Right atrium auricular region (tissue), 2 donors: ENCODE measurements at regions not wholly inside any gene's neighbourhood (a gene's known extent, or its start where the extent isn't known, plus 50 kb on each side); places are given as distances from the start of the nearest gene placed in this dataset.

Experiments used
- DNase-seq: peaks from one replicate; pipeline ENCODE4 v3.0.0-alpha.2; 2019; ENCODE audit warnings: low spot score
- H3K27ac ChIP-seq, 2 donors: fragments of 200-600 bp; sonication (generic); 1 replicate in 1 of 2; 2 replicates in 1 of 2; pipeline ENCODE4 v1.5.1; 2016 to 2019
- H3K27me3 ChIP-seq, 2 donors: fragments of 200-600 bp; sonication (generic); one replicate each; pipeline versions ENCODE4 v1.5.1 to v1.6.0; 2017 to 2019
- H3K36me3 ChIP-seq: fragments of 200-600 bp; sonication (generic); one replicate; pipeline ENCODE4 v1.5.1; 2016
- H3K4me1 ChIP-seq, 2 donors: fragments of 200-600 bp; sonication (generic); one replicate each; pipeline versions ENCODE4 v1.5.1 to v1.6.0; 2017 to 2019
- H3K4me3 ChIP-seq, 2 donors: fragments of 200-600 bp; sonication (generic); 1 replicate in 1 of 2; 2 replicates in 1 of 2; pipeline ENCODE4 v1.5.1; 2017 to 2019; ENCODE audit warnings: mild to moderate bottlenecking in 1 of 2, moderate library complexity in 1 of 2
- H3K9me3 ChIP-seq, 2 donors: fragments of 200-600 bp; sonication (generic); one replicate each; pipeline ENCODE4 v1.5.1; 2019
- TF ChIP-seq, protein P1 (sequence below), 2 donors: fragments of 200-600 bp; sonication (generic); IDR thresholded peaks; one replicate each; pipeline ENCODE4 v1.5.1; 2019; ENCODE audit warnings: antibody characterized with exemption in 2 of 2

DNA sequence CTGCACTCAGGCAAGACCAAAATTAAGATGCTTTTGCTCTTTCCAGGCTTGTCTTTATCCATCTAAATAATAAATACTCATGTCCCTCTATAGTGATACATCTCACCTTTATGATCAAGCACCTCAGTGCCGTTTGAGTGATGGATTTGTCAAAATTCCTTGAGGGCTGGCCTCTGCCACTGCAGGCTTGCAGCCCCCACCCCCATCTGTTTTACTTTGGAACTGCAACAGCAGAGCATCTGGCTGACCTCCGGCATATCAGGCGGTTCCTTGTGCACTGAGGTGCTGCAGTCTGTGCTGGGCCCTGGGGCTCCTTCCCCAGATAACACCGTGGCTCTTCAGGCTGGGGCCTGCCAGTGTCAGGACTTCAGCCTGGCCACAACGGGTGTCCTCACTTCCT is 386.9 kb downstream of the CDH26 start:
- H3K27ac ChIP-seq, result no peak overlapping the region
- TF ChIP-seq, protein P1, sequence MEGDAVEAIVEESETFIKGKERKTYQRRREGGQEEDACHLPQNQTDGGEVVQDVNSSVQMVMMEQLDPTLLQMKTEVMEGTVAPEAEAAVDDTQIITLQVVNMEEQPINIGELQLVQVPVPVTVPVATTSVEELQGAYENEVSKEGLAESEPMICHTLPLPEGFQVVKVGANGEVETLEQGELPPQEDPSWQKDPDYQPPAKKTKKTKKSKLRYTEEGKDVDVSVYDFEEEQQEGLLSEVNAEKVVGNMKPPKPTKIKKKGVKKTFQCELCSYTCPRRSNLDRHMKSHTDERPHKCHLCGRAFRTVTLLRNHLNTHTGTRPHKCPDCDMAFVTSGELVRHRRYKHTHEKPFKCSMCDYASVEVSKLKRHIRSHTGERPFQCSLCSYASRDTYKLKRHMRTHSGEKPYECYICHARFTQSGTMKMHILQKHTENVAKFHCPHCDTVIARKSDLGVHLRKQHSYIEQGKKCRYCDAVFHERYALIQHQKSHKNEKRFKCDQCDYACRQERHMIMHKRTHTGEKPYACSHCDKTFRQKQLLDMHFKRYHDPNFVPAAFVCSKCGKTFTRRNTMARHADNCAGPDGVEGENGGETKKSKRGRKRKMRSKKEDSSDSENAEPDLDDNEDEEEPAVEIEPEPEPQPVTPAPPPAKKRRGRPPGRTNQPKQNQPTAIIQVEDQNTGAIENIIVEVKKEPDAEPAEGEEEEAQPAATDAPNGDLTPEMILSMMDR (IDR thresholded peaks at IDR 0.05), result no peak
- H3K27me3 ChIP-seq, result no peaks in the 10 kb centered on the region
- no peak overlapping the region for H3K4me3 ChIP-seq
- H3K36me3 ChIP-seq, result no peaks in the 10 kb centered on the region
- no peaks in the 10 kb centered on the region for H3K4me1 ChIP-seq
- H3K9me3 ChIP-seq, result no peaks in the 10 kb centered on the region
- no peak for DNase-seq

- DNase-seq, result no peak
- no peaks in the 10 kb centered on the region for H3K36me3 ChIP-seq
- H3K4me3 ChIP-seq, result no peak overlapping the region
- no peaks in the 10 kb centered on the region for H3K9me3 ChIP-seq
- H3K27ac ChIP-seq, result no peak overlapping the region
- no peaks in the 10 kb centered on the region for H3K4me1 ChIP-seq
- TF ChIP-seq, protein P1 (IDR thresholded peaks at IDR 0.05), result no peak
- H3K27me3 ChIP-seq, result no peaks in the 10 kb centered on the region
Observed at GRCh38 chr20:60349418-60349817, 391.2 kb downstream of the CDH26 start.

DNA sequence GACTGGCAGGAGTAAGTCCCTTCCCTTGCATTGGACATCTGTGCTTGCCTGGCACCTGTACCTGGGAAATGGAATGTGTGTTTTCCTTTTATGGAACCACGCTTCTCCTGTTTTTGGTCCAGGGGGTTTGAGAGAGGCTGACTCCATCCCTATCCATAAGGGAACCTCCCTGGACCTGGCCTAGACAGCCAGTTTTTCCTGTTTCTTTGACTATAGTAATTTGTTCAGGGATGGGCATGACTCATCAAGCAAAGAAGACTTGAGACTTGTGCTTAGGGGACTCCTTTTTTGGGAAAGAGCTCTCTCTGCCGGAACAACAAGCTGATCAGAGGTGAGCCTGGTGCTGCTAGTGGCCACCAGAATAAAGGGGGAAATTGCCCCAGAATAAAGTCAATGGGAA is 393.8 kb downstream of the CDH26 start:
- Histone ChIP-seq H3K9me3 (no peaks in the 10 kb centered on the region), H3K27me3 (no peaks in the 10 kb centered on the region), H3K27ac (no peak overlapping the region), H3K36me3 (no peaks in the 10 kb centered on the region), H3K4me3 (no peak overlapping the region), H3K4me1 (no peaks in the 10 kb centered on the region)
- TF ChIP-seq, protein P1 (IDR thresholded peaks at IDR 0.05), result no peak
- DNase-seq, result no peak

DNA sequence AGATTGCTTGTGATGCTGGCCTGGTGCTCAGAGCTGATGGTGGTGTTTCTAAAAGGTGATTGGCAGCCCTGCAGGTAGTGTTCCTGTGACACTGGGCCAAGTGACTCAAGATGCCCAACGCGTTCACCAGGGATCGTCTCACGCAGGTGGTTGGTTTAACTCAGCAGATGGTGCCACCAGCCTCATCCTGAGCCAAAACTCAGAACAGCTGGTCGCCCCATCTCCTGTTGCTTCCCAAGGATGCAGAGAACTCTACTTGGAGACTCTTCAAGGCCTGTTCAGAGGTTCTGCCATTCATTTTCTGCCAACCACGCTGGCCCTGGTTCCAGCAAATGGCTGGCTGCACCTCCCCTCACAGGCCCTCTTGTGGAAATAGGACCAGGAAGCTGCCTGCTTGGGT is 394.4 kb downstream of the CDH26 start:
- no peaks in the 10 kb centered on the region for H3K4me1 ChIP-seq
- H3K27ac ChIP-seq, result no peak overlapping the region
- no peaks in the 10 kb centered on the region for H3K9me3 ChIP-seq
- TF ChIP-seq, protein P1 (IDR thresholded peaks at IDR 0.05), result no peak
- no peak for DNase-seq
- no peaks in the 10 kb centered on the region for H3K27me3 ChIP-seq
- no peak overlapping the region for H3K4me3 ChIP-seq
- no peaks in the 10 kb centered on the region for H3K36me3 ChIP-seq

GRCh38 chr20:60354024-60354580 is 395.9 kb downstream of the CDH26 start:
- H3K27me3 ChIP-seq, result no peaks in the 10 kb centered on the region
- H3K4me3 ChIP-seq, result no peak overlapping the region
- H3K4me1 ChIP-seq, result no peaks in the 10 kb centered on the region
- no peaks in the 10 kb centered on the region for H3K9me3 ChIP-seq
- no peak overlapping the region for H3K27ac ChIP-seq
- TF ChIP-seq, protein P1 (IDR thresholded peaks at IDR 0.05), result no peak
- no peak for DNase-seq
- no peaks in the 10 kb centered on the region for H3K36me3 ChIP-seq

- no peak for DNase-seq
- no peak overlapping the region for H3K27ac ChIP-seq
- H3K4me3 ChIP-seq, result no peak overlapping the region
- no peaks in the 10 kb centered on the region for H3K36me3 ChIP-seq
- no peaks in the 10 kb centered on the region for H3K27me3 ChIP-seq
- TF ChIP-seq, protein P1 (IDR thresholded peaks at IDR 0.05), result no peak
- H3K9me3 ChIP-seq, result no peaks in the 10 kb centered on the region
- H3K4me1 ChIP-seq, result no peaks in the 10 kb centered on the region
Observed at GRCh38 chr20:60358101-60358500, 399.9 kb downstream of the CDH26 start.
